Esophagus muscularis mucosa (tissue), 4 donors: ENCODE measurements at regions not wholly inside any gene's neighbourhood (a gene's known extent, or its start where the extent isn't known, plus 50 kb on each side); places are given as distances from the start of the nearest gene placed in this dataset.

Source experiments
- DNase-seq: peaks from one replicate; pipeline ENCODE4 v3.0.0-alpha.2; 2017; ENCODE audit errors: extremely low spot score
- H3K27ac ChIP-seq, 4 donors: fragments of 200-600 bp; sonication (generic); replicated peaks in 1 of 4; 1 replicate in 3 of 4; 2 replicates in 1 of 4; pipeline ENCODE4 v1.5.1; 2016 to 2019; ENCODE audit warnings: mild to moderate bottlenecking in 1 of 4
- H3K27me3 ChIP-seq, 4 donors: fragments of 200-600 bp; sonication (generic); one replicate each; pipeline versions ENCODE4 v1.5.1 to v1.6.0; 2016 to 2019
- H3K36me3 ChIP-seq, 4 donors: fragments of 200-600 bp; sonication (generic); one replicate each; pipeline ENCODE4 v1.5.1; 2016 to 2019
- H3K4me1 ChIP-seq, 4 donors: fragments of 200-600 bp; sonication (generic); one replicate each; pipeline ENCODE4 v1.5.1; 2016 to 2019
- H3K4me3 ChIP-seq, 4 donors: fragments of 200-600 bp; sonication (generic); 1 replicate in 2 of 4; 2 replicates in 2 of 4; pipeline ENCODE4 v1.5.1; 2016 to 2019; ENCODE audit warnings: mild to moderate bottlenecking in 4 of 4, moderate library complexity in 1 of 4
- H3K9me3 ChIP-seq, 4 donors: fragments of 200-600 bp; sonication (generic); 1 replicate in 3 of 4; 2 replicates in 1 of 4; pipeline ENCODE4 v1.5.1; 2016 to 2019
- EP300 ChIP-seq: sonication (generic); formaldehyde crosslinking; IDR thresholded peaks from one replicate; pipeline ENCODE4 v1.6.1; 2017; ENCODE audit warnings: antibody characterized with exemption
- POLR2A ChIP-seq: fragments of 450-650 bp; IDR thresholded peaks from one replicate; pipeline ENCODE4 v1.6.1; 2017; ENCODE audit warnings: antibody characterized with exemption, moderate library complexity, mild to moderate bottlenecking, low read depth
- POLR2AphosphoS5 ChIP-seq, 2 donors: sonication (generic); formaldehyde crosslinking; IDR thresholded peaks; one replicate each; pipeline ENCODE4 v1.6.1; 2017; ENCODE audit warnings: antibody characterized with exemption in 2 of 2
- WGBS: methylation state at CpG from one replicate; pipeline ENCODE4 v1.1.5; 2018; 5-methylcytosine and 5-hydroxymethylcytosine counted together
- intact Hi-C: fragments of 100-400 bp; cut with DNase I; formaldehyde crosslinking; loops from one replicate; pipeline ENCODE4 v1.15.1; 2023
- TF ChIP-seq, protein P1 (sequence below), 3 experiments: fragments of 200-600 bp in 2 of 3; fragments of 450-650 bp in 1 of 3; sonication (generic) in 2 of 3; IDR thresholded peaks; one replicate each; pipeline ENCODE4 v1.5.1; 2017 to 2019; ENCODE audit warnings: antibody characterized with exemption in 3 of 3, mild to moderate bottlenecking in 2 of 3, moderate library complexity in 1 of 3

DNA sequence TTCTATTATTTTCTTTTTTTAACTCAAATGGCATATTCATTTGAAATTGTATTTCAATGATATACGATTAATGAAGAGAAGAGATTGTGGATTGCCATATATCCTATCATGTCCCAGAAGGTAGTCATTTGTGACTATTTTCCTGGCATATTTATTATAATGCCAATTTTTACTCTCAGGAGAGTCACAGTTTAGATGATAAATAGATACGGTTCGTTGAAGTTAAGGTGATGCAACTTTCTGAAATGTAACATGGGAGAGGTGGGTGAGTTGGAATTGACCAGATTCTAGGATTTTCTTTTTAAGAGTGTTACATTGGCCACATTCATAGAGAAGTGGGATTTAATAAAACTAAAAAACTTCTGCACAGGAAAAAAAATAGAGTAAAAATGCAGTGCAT, 1138.5 kb downstream of the NCAM2 start:
- H3K36me3 ChIP-seq: no peaks in the 10 kb centered on the region
- intact Hi-C loops: no loop called here
- H3K4me3 ChIP-seq: no peak overlapping the region
- WGBS: 85% methylated on average over 3 of the region's 3 CpGs
- TF ChIP-seq, protein P1, sequence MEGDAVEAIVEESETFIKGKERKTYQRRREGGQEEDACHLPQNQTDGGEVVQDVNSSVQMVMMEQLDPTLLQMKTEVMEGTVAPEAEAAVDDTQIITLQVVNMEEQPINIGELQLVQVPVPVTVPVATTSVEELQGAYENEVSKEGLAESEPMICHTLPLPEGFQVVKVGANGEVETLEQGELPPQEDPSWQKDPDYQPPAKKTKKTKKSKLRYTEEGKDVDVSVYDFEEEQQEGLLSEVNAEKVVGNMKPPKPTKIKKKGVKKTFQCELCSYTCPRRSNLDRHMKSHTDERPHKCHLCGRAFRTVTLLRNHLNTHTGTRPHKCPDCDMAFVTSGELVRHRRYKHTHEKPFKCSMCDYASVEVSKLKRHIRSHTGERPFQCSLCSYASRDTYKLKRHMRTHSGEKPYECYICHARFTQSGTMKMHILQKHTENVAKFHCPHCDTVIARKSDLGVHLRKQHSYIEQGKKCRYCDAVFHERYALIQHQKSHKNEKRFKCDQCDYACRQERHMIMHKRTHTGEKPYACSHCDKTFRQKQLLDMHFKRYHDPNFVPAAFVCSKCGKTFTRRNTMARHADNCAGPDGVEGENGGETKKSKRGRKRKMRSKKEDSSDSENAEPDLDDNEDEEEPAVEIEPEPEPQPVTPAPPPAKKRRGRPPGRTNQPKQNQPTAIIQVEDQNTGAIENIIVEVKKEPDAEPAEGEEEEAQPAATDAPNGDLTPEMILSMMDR (IDR thresholded peaks at IDR 0.05): no peak
- no peaks in the 10 kb centered on the region for H3K27me3 ChIP-seq
- H3K4me1 ChIP-seq: no peaks in the 10 kb centered on the region
- no peaks in the 10 kb centered on the region for H3K9me3 ChIP-seq
- no peak for DNase-seq
- no peak overlapping the region for H3K27ac ChIP-seq

DNA sequence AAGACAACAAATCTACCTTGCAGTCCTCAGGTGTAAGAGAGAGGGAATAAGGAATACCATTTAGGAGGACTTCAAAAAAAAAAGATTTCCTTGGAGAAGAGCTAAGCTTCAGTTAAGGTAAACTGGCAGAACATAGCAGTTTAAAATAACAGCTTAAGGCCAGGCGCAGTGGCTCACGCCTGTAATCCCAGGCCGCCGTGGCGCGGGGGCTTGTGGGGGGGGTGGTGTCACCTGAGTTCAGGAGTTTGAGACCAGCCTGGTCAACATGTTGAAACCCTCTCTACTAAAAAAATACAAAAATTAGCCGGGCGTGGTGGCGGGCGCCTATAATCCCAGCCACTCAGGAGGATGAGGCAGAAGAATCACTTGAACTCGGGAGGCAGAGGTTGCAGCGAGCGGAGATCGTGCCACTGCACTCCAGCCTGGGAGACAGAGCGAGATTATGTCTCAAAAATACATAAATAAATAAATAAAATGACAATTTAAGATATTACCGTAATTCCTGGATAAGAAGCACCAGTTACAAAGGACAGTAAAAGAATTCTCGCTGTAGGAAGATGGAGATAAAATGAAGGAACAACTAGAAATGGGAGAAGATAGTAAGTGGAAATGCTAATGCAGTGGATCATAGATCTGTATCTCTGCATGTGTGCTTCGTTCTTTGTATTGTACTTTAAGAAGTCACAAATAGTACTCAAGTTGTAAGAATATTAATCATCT, 1140.2 kb downstream of the NCAM2 start:
- DNase-seq: no peak
- no peak overlapping the region for H3K27ac ChIP-seq
- H3K36me3 ChIP-seq: no peaks in the 10 kb centered on the region
- no peak overlapping the region for H3K4me3 ChIP-seq
- H3K4me1 ChIP-seq: no peaks in the 10 kb centered on the region
- WGBS: 89% methylated on average over 18 of the region's 18 CpGs
- H3K9me3 ChIP-seq: no peaks in the 10 kb centered on the region
- intact Hi-C loops: no loop called here
- H3K27me3 ChIP-seq: no peaks in the 10 kb centered on the region
- TF ChIP-seq, protein P1 (IDR thresholded peaks at IDR 0.05): no peak
- TF ChIP-seq POLR2A (no peak), EP300 (no peak), POLR2AphosphoS5 (IDR thresholded peaks at IDR 0.05) (no peak)

GRCh38 chr21:22145545-22145944, 1147.3 kb downstream of the NCAM2 start:
- WGBS: 76% methylated on average over 3 of the region's 3 CpGs
- TF ChIP-seq EP300 (no peak), POLR2A (no peak)

DNA sequence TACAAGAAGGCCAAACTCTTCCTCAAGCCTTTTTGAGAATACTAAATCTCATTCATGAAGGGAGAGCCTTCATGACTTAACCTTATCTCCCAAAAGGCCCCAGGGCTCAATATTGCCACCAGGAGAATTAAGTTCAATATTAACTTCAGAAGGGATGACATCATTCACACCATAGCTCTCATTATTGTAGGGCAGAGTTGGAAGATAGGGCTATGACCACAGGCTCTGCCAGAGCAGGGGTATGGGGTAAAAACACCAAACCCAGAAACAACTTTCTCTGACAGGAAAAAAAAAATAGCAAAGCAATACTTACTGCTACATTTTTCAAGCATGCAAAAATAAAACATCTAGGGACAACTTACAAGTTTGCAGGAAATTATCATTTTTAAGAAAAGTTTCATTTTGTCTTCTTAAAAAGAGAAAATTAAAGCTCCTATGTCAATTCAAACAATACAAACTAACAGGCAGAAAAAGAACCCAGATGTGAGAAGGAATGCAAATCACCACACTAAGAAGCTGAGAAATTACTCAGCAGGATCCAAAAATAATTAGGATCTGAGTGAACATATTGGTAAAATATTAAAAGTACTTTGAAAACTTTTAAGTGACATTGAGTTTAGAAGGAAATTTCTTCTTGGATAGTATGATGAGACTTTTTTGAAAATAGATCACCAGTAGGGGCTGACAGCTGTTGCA, 1156.5 kb downstream of the NCAM2 start:
- Histone ChIP-seq H3K4me3 (no peak overlapping the region), H3K36me3 (no peaks in the 10 kb centered on the region), H3K27me3 (no peaks in the 10 kb centered on the region), H3K9me3 (no peaks in the 10 kb centered on the region), H3K4me1 (no peaks in the 10 kb centered on the region), H3K27ac (no peak overlapping the region)
- intact Hi-C loops: no loop called here
- no peak for DNase-seq
- TF ChIP-seq POLR2A (no peak), POLR2AphosphoS5 (IDR thresholded peaks at IDR 0.05) (no peak), EP300 (no peak)
- TF ChIP-seq, protein P1 (IDR thresholded peaks at IDR 0.05): no peak

More at GRCh38 chr21:22145545-22145944, 1147.3 kb downstream of the NCAM2 start:
- DNase-seq: no peak
- H3K36me3 ChIP-seq: no peaks in the 10 kb centered on the region
- no peak overlapping the region for H3K27ac ChIP-seq
- H3K9me3 ChIP-seq: peaks cover 0 to 17% (median 7%) of the 10 kb centered on the region in 4 donors
- H3K4me3 ChIP-seq: no peak overlapping the region
- intact Hi-C loops: no loop called here
- no peaks in the 10 kb centered on the region for H3K27me3 ChIP-seq
- H3K4me1 ChIP-seq: no peaks in the 10 kb centered on the region

DNA sequence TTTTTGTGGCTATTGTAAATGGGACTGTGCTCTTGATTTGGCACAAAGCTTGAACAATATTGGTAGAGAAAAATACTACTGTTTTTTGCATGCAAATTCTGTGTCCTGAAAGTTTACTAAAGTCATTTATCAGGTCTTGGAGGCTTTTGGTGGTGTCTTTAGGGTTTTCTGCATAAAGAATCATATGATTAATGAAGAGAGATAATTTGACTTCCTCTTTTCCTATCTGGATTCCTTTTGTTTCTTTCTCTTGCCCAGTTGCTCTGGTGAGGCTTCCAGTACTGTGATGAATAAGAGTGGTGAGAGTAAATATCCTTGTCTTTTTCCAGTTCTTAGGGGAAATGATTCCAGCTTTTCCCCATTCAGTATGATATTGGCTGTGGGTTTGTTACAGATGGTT, 1166.7 kb downstream of the NCAM2 start:
- H3K9me3 ChIP-seq: no peaks in the 10 kb centered on the region
- no peaks in the 10 kb centered on the region for H3K27me3 ChIP-seq
- H3K4me3 ChIP-seq: no peak overlapping the region
- intact Hi-C loops: no loop called here
- no peak overlapping the region for H3K27ac ChIP-seq
- H3K36me3 ChIP-seq: no peaks in the 10 kb centered on the region
- no peaks in the 10 kb centered on the region for H3K4me1 ChIP-seq
- TF ChIP-seq EP300 (no peak), POLR2AphosphoS5 (IDR thresholded peaks at IDR 0.05) (no peak), POLR2A (no peak)
- TF ChIP-seq, protein P1 (IDR thresholded peaks at IDR 0.05): no peak
- no peak for DNase-seq
